ENCODE measurements at regions not wholly inside any gene's neighbourhood (a gene's known extent, or its start where the extent isn't known, plus 50 kb on each side); places are given as distances from the start of the nearest gene placed in this dataset.
A peak's percentile ranks its signal among the peaks of the same experiment; 100 is the strongest.

DNA sequence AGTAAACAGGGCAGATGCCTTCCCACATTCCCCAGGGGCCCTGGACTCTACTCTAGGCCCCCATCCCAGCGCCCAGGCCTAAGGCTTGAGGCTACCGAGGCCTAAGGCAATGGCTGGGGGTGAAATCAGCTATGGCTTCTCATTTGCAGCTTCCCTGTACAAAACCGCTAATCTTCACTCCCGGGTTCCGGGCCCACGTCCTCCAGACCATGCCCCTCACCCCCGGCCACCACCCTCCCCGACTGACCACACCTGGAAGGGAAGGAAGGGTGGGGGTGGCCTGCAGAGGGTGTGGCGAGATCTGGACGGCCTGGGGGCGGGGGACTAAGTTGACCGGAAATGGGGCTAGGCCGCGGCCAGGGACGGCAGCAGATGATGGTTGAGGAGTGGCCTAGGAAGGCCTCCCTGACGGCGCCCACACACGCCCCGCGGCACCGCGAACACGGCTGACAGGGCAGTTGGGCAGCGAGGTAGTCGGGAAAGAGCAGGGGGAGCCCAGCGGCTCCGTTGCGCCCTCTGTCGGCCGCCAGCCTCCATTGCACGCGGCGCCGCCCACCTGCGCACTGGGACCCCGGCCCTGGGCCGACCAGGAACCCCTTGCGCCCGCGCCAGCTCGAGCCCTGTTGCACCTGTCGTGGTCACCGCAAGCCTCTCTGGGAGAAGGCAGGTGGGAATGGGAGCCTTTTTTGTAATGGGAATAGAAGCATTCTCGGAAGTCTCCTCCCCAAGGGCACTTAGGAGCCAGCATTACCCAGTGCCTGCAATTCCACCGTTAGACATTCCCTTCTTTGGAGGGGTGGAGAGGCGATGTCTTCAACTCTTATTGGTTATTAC is 95.9 kb upstream of the CALM2 start:
- no peaks in the 10 kb centered on the region for H3K27me3 ChIP-seq (ENCODE audit: low read length)
- no peaks in the 10 kb centered on the region for H3K9me3 ChIP-seq (ENCODE audit: low read length)
- H3K79me2 ChIP-seq (ENCODE audit: low read length): no peaks in the 10 kb centered on the region
- no peak overlapping the region for H3K27ac ChIP-seq (ENCODE audit: low read length)
- H4K20me1 ChIP-seq (ENCODE audit: insufficient read depth, low read depth, low read length): no peaks in the 10 kb centered on the region
- H2AFZ ChIP-seq (ENCODE audit: low read length): peak overlapping the region; percentile 93
- DNase-seq: peak; percentile 75
- peak overlapping the region; percentile 66 for H3K9ac ChIP-seq (ENCODE audit: low read length)
- no peaks in the 10 kb centered on the region for H3K36me3 ChIP-seq (ENCODE audit: insufficient read depth, low read length)
- peaks cover 17% of the 10 kb centered on the region for H3K4me1 ChIP-seq (ENCODE audit: low read length)
- H3K4me3 ChIP-seq (ENCODE audit: low read length): peak overlapping the region; percentile 69
- H3K4me2 ChIP-seq (ENCODE audit: low read depth, low read length, poor library complexity, severe bottlenecking): peak overlapping the region; percentile 75
- H3K9me2 ChIP-seq (replicated peaks; ENCODE audit: insufficient read depth, low read length): no peaks in the 10 kb centered on the region

DNA sequence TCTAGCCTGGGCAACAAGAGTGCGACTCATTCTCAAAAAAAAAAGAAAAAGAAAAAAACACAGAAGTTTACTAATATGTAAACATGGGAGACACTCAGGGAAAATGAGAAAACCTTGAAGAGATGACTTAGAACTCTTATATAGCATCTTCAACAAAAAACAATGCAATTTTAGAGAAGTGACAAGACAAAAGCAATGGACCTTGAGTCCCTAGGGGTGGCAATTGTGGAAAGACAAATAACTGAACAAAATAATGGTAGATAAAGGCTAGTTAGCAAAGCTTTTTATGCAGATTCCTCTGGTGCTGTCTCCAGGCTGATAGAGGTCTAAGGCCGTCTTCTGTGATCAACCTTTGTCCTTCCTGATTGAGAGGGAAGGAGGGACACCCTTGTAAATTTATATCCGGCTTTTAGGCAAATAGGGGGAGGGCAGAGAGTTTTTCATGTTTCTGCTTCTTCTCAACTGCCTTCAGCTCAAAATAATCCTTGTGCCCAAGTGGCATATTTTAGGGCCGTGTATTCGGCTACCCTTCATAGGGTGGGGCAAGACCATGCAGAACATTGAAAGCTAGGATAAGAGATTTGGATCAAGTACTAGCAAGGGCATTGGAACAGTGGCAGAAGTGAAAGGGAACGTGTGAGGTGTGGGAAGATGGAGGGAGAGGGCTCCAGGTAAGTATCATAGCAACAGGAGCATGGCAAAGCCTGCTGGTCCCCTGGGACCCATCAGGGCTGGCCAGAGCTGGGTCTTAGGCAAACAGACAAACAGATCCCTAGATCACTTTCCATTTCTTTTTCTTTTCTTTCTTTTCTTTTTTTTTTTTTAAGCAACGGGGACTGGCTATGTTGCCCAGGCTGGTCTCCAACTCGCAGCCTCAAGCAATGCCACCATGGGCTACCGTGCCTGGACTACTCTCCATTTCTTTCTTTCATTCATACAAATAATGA is 95.0 kb upstream of the CALM2 start:
- H2AFZ ChIP-seq (ENCODE audit: low read length): peak overlapping the region; percentile 93
- H3K4me3 ChIP-seq (ENCODE audit: low read length): no peak overlapping the region
- H3K79me2 ChIP-seq (ENCODE audit: low read length): no peaks in the 10 kb centered on the region
- H3K9me2 ChIP-seq (replicated peaks; ENCODE audit: insufficient read depth, low read length): no peaks in the 10 kb centered on the region
- peaks cover 17% of the 10 kb centered on the region for H3K4me1 ChIP-seq (ENCODE audit: low read length)
- no peak overlapping the region for H3K9ac ChIP-seq (ENCODE audit: low read length)
- H3K27me3 ChIP-seq (ENCODE audit: low read length): no peaks in the 10 kb centered on the region
- H3K4me2 ChIP-seq (ENCODE audit: low read depth, low read length, poor library complexity, severe bottlenecking): peak overlapping the region; percentile 75
- DNase-seq: peak; percentile 61
- no peaks in the 10 kb centered on the region for H3K36me3 ChIP-seq (ENCODE audit: insufficient read depth, low read length)
- no peak overlapping the region for H3K27ac ChIP-seq (ENCODE audit: low read length)
- no peaks in the 10 kb centered on the region for H4K20me1 ChIP-seq (ENCODE audit: insufficient read depth, low read depth, low read length)
- H3K9me3 ChIP-seq (ENCODE audit: low read length): no peaks in the 10 kb centered on the region

DNA sequence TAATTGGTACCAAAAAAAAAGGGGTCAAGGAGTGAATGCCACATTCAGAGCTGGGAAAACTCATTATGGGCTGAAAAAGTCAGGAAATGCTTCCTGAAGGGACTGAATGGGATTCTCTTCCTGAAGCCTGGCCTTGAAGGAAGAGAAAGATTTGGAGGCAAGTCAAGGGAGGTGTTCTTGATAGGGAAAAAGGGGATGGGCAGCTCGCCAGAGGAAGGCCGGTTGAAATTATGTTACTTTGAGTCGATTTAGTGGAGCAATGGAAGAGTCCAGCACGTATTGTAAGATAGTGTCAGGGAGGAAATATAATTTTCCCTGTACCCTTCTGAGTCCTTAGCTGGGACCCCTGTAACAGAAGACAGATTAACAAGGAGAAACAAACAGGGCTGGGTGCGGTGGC is 94.1 kb upstream of the CALM2 start:
- H4K20me1 ChIP-seq (ENCODE audit: insufficient read depth, low read depth, low read length): no peaks in the 10 kb centered on the region
- no peak overlapping the region for H3K9ac ChIP-seq (ENCODE audit: low read length)
- H3K9me2 ChIP-seq (replicated peaks; ENCODE audit: insufficient read depth, low read length): no peaks in the 10 kb centered on the region
- no peaks in the 10 kb centered on the region for H3K79me2 ChIP-seq (ENCODE audit: low read length)
- no peak overlapping the region for H3K4me3 ChIP-seq (ENCODE audit: low read length)
- no peak overlapping the region for H3K4me2 ChIP-seq (ENCODE audit: low read depth, low read length, poor library complexity, severe bottlenecking)
- H3K27me3 ChIP-seq (ENCODE audit: low read length): no peaks in the 10 kb centered on the region
- no peaks in the 10 kb centered on the region for H3K9me3 ChIP-seq (ENCODE audit: low read length)
- no peak overlapping the region for H3K27ac ChIP-seq (ENCODE audit: low read length)
- H3K36me3 ChIP-seq (ENCODE audit: insufficient read depth, low read length): no peaks in the 10 kb centered on the region
- no peak for DNase-seq
- H2AFZ ChIP-seq (ENCODE audit: low read length): no peak overlapping the region
- peaks cover 17% of the 10 kb centered on the region for H3K4me1 ChIP-seq (ENCODE audit: low read length)

DNA sequence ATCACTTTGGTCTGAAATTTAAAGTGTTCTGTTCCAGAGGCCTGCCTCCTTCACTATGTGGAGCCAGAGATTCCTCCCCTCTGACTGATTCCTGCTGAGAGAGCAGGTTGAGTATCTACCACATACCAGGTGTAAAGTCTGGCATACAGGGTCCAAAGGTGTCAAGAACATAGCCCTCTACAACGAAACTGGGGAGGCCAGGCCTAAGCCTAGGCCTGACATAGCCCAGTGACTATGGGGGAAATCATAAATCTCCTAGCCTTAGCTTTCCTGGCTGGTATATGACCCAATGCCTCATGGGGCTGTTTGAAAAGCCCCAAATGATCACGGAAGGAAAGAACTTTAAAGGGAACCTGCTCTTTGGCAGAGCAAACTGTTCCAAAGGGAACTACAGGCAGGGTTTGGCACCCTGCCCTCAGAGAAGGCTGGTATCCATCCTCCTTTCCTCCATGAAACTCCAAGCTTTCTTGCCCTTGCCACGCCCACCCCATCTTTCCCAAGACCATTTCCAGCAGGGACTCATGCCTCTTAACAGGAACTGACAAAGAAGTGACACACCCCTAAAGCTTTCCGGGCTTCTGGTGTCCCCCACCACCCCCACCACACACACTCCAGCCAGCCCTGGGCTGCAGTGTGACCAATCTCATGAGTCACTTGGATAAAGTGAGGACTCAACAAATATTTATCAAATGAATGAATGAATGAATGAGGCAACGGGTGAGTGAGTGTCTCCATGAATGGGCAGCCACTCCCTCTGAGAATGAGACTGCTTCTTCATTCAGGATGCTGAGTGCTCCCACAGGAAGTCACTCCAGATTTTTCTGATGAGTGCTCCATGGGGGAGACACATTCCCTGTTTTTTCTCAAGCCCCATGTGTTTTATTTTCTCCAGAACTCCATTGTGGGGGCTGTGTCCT is 93.3 kb upstream of the CALM2 start:
- DNase-seq: no peak
- no peak overlapping the region for H3K9ac ChIP-seq (ENCODE audit: low read length)
- no peaks in the 10 kb centered on the region for H3K79me2 ChIP-seq (ENCODE audit: low read length)
- no peak overlapping the region for H2AFZ ChIP-seq (ENCODE audit: low read length)
- H3K4me3 ChIP-seq (ENCODE audit: low read length): no peak overlapping the region
- H3K4me2 ChIP-seq (ENCODE audit: low read depth, low read length, poor library complexity, severe bottlenecking): no peak overlapping the region
- H3K27me3 ChIP-seq (ENCODE audit: low read length): no peaks in the 10 kb centered on the region
- H3K27ac ChIP-seq (ENCODE audit: low read length): no peak overlapping the region
- no peaks in the 10 kb centered on the region for H4K20me1 ChIP-seq (ENCODE audit: insufficient read depth, low read depth, low read length)
- H3K9me3 ChIP-seq (ENCODE audit: low read length): no peaks in the 10 kb centered on the region
- H3K4me1 ChIP-seq (ENCODE audit: low read length): peaks cover 17% of the 10 kb centered on the region
- no peaks in the 10 kb centered on the region for H3K36me3 ChIP-seq (ENCODE audit: insufficient read depth, low read length)
- H3K9me2 ChIP-seq (replicated peaks; ENCODE audit: insufficient read depth, low read length): no peaks in the 10 kb centered on the region

DNA sequence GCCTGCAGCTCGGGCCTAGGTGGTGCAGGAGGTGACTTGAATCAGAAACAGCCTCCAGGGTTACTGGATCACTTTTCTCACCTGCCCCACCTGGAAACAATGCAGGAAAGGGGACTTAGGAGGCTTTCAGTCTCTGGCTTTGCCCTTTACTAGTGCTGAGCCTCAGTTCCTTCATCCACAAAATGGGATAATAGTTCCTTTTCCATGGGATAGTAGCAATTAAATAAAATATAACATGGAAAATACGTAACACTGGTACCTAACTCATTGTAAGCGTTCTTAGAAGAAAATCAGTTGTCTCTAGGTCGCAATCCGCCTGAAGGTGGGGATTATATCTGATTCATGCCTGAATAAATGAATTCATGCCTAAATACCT is 91.4 kb upstream of the CALM2 start:
- Histone ChIP-seq H3K9ac (ENCODE audit: low read length) (no peak overlapping the region), H3K4me2 (ENCODE audit: low read depth, low read length, poor library complexity, severe bottlenecking) (no peak overlapping the region)

DNA sequence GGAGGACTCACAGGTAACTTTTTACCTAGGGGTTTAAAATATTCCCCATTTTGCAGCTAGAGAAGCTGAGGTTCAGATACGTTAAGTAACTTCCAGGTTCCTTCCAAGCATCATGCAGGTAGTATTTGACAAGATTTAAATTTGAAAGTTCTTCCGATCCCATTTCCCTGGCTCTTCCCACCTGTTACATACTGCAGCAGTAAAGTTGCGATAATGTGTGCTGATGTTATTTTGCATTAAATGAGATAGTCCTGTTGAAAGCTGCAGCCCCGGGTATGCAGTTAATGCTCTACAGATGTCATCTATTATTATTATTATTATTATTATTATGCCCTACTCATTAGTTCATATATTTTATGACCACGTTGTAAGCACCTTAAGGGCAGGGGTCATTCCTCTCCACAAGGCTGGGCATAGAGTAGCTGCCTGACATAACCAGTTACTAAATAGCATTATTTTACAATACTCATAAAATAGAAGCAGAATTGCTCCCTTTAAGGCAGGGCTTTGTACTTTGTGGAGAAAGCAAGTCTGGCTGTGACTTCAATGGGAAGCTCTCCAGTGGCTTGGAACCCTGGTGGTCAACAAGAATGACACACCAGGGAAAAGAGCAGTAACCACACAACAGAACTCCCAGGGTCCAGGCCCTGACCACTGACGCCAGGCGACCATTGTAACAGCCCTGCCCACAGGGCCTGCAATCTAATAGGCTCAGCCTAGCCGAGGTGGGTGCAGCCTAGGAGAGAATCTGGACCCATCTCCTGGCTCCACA is 90.8 kb upstream of the CALM2 start:
- H3K9me2 ChIP-seq (replicated peaks; ENCODE audit: insufficient read depth, low read length): no peaks in the 10 kb centered on the region
- no peaks in the 10 kb centered on the region for H3K36me3 ChIP-seq (ENCODE audit: insufficient read depth, low read length)
- peaks cover 13% of the 10 kb centered on the region for H3K4me1 ChIP-seq (ENCODE audit: low read length)
- H3K79me2 ChIP-seq (ENCODE audit: low read length): no peaks in the 10 kb centered on the region
- no peaks in the 10 kb centered on the region for H4K20me1 ChIP-seq (ENCODE audit: insufficient read depth, low read depth, low read length)
- H3K27me3 ChIP-seq (ENCODE audit: low read length): no peaks in the 10 kb centered on the region
- no peaks in the 10 kb centered on the region for H3K9me3 ChIP-seq (ENCODE audit: low read length)
- H3K9ac ChIP-seq (ENCODE audit: low read length): no peak overlapping the region
- no peak overlapping the region for H3K4me3 ChIP-seq (ENCODE audit: low read length)
- H3K4me2 ChIP-seq (ENCODE audit: low read depth, low read length, poor library complexity, severe bottlenecking): no peak overlapping the region
- no peak overlapping the region for H3K27ac ChIP-seq (ENCODE audit: low read length)
- H2AFZ ChIP-seq (ENCODE audit: low read length): no peak overlapping the region
- DNase-seq: no peak

More for the DNA sequence above, 91.4 kb upstream of the CALM2 start:
- Histone ChIP-seq H3K9me3 (ENCODE audit: low read length) (no peaks in the 10 kb centered on the region), H4K20me1 (ENCODE audit: insufficient read depth, low read depth, low read length) (no peaks in the 10 kb centered on the region), H3K4me3 (ENCODE audit: low read length) (no peak overlapping the region), H3K9me2 (replicated peaks; ENCODE audit: insufficient read depth, low read length) (no peaks in the 10 kb centered on the region), H3K79me2 (ENCODE audit: low read length) (no peaks in the 10 kb centered on the region), H3K36me3 (ENCODE audit: insufficient read depth, low read length) (no peaks in the 10 kb centered on the region), H2AFZ (ENCODE audit: low read length) (no peak overlapping the region), H3K27me3 (ENCODE audit: low read length) (no peaks in the 10 kb centered on the region), H3K4me1 (ENCODE audit: low read length) (peaks cover 17% of the 10 kb centered on the region), H3K27ac (ENCODE audit: low read length) (no peak overlapping the region)
- DNase-seq: no peak

DNA sequence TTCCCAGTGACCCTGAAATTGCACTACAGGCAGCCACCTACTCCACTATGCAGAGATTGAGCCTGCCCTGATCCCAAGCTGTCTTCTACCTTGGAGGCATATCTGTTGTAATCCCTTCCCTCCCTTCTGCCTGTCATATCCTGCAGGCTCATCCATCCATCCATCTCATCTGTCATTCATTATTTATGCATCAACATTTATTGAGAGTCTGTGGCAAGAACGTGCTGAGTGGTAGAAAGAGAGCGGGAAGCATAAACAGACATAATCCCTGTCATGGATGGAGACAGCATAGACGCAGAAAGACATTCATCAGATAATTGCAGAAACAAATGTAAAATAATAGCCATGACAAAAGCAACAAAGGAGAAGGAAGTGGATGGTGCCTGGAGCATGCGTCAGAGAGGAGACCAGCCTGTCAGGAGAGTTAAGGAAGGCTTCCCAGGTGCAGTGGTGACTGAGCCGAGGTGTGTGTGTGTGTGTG is 89.5 kb upstream of the CALM2 start:
- Histone ChIP-seq H3K4me3 (ENCODE audit: low read length) (no peak overlapping the region), H3K4me1 (ENCODE audit: low read length) (no peaks in the 10 kb centered on the region), H4K20me1 (ENCODE audit: insufficient read depth, low read depth, low read length) (no peaks in the 10 kb centered on the region), H3K36me3 (ENCODE audit: insufficient read depth, low read length) (no peaks in the 10 kb centered on the region), H3K4me2 (ENCODE audit: low read depth, low read length, poor library complexity, severe bottlenecking) (no peak overlapping the region), H3K27me3 (ENCODE audit: low read length) (no peaks in the 10 kb centered on the region), H3K9ac (ENCODE audit: low read length) (no peak overlapping the region), H3K27ac (ENCODE audit: low read length) (no peak overlapping the region), H3K79me2 (ENCODE audit: low read length) (no peaks in the 10 kb centered on the region), H2AFZ (ENCODE audit: low read length) (no peak overlapping the region), H3K9me3 (ENCODE audit: low read length) (no peaks in the 10 kb centered on the region), H3K9me2 (replicated peaks; ENCODE audit: insufficient read depth, low read length) (no peaks in the 10 kb centered on the region)
- DNase-seq: no peak
